Endothelial cell (in vitro differentiated cells): ENCODE measurements at regions not wholly inside any gene's neighbourhood (a gene's known extent, or its start where the extent isn't known, plus 50 kb on each side); places are given as distances from the start of the nearest gene placed in this dataset.

Source experiments
- DNase-seq: peaks from one replicate; pipeline ENCODE4 v3.0.0; 2021; ENCODE audit warnings: low spot score
- H3K27ac Mint-ChIP-seq: one replicate; pipeline ENCODE4 v1.8.0; 2021; ENCODE audit warnings: mixed read lengths, inconsistent platforms; ENCODE audit not compliant: unreplicated experiment
- H3K27me3 Mint-ChIP-seq: one replicate; pipeline ENCODE4 v1.8.0; 2021; ENCODE audit warnings: mild to moderate bottlenecking, moderate library complexity, mixed read lengths, inconsistent platforms; ENCODE audit not compliant: unreplicated experiment
- H3K36me3 Mint-ChIP-seq: one replicate; pipeline ENCODE4 v1.8.0; 2021; ENCODE audit warnings: mild to moderate bottlenecking, low read depth, mixed read lengths, inconsistent platforms; ENCODE audit not compliant: unreplicated experiment
- H3K4me1 Mint-ChIP-seq: one replicate; pipeline ENCODE4 v1.8.0; 2021; ENCODE audit warnings: mild to moderate bottlenecking, mixed read lengths, inconsistent platforms; ENCODE audit not compliant: unreplicated experiment
- H3K4me3 Mint-ChIP-seq: one replicate; pipeline ENCODE4 v1.8.0; 2021; ENCODE audit warnings: mild to moderate bottlenecking, mixed read lengths, inconsistent platforms; ENCODE audit not compliant: unreplicated experiment
- H3K9me3 Mint-ChIP-seq: one replicate; pipeline ENCODE4 v1.8.0; 2021; ENCODE audit warnings: mixed read lengths, inconsistent platforms; ENCODE audit not compliant: unreplicated experiment
- CTCF ChIP-seq: fragments of 200-600 bp; sonication (generic); IDR thresholded peaks from one replicate; pipeline ENCODE4 v1.5.0; 2021; ENCODE audit warnings: antibody characterized with exemption; ENCODE audit not compliant: unreplicated experiment

- Mint-ChIP-seq H3K27me3 (peaks cover under 1% of the 10 kb centered on the region), H3K9me3 (no peaks in the 10 kb centered on the region), H3K27ac (no peak overlapping the region), H3K4me3 (no peak overlapping the region), H3K36me3 (no peaks in the 10 kb centered on the region), H3K4me1 (peaks cover 8% of the 10 kb centered on the region)
- no peak for TF ChIP-seq CTCF
- DNase-seq, result no peak
Observed at GRCh38 chr11:26019386-26019785, 312.5 kb upstream of the ANO3 start.

- Mint-ChIP-seq H3K9me3 (no peaks in the 10 kb centered on the region), H3K4me1 (peaks cover 8% of the 10 kb centered on the region), H3K36me3 (no peaks in the 10 kb centered on the region), H3K27ac (no peak overlapping the region), H3K4me3 (no peak overlapping the region), H3K27me3 (peaks cover 1% of the 10 kb centered on the region)
- no peak for TF ChIP-seq CTCF
- no peak for DNase-seq
Observed at GRCh38 chr11:26021017-26021416, 310.9 kb upstream of the ANO3 start.

GRCh38 chr11:26023057-26023456 lies 308.9 kb upstream of the ANO3 start:
- H3K36me3 Mint-ChIP-seq, result no peaks in the 10 kb centered on the region

GRCh38 chr11:26025676-26026075 lies 306.3 kb upstream of the ANO3 start:
- TF ChIP-seq CTCF, result no peak
- no peak for DNase-seq
- Mint-ChIP-seq H3K27me3 (peaks cover 1% of the 10 kb centered on the region), H3K4me1 (no peaks in the 10 kb centered on the region), H3K27ac (no peak overlapping the region), H3K9me3 (no peaks in the 10 kb centered on the region), H3K36me3 (no peaks in the 10 kb centered on the region), H3K4me3 (no peak overlapping the region)

More at GRCh38 chr11:26023057-26023456, 308.9 kb upstream of the ANO3 start:
- Mint-ChIP-seq H3K27ac (no peak overlapping the region), H3K4me1 (no peaks in the 10 kb centered on the region), H3K27me3 (peaks cover 1% of the 10 kb centered on the region), H3K9me3 (no peaks in the 10 kb centered on the region), H3K4me3 (no peak overlapping the region)
- DNase-seq, result no peak
- no peak for TF ChIP-seq CTCF

GRCh38 chr11:26026078-26026477 lies 305.9 kb upstream of the ANO3 start:
- Mint-ChIP-seq H3K27ac (no peak overlapping the region), H3K27me3 (peaks cover 1% of the 10 kb centered on the region), H3K9me3 (no peaks in the 10 kb centered on the region), H3K36me3 (no peaks in the 10 kb centered on the region), H3K4me1 (no peaks in the 10 kb centered on the region), H3K4me3 (no peak overlapping the region)
- DNase-seq, result no peak
- no peak for TF ChIP-seq CTCF
